ENCODE measurements at regions not wholly inside any gene's neighbourhood (a gene's known extent, or its start where the extent isn't known, plus 50 kb on each side); places are given as distances from the start of the nearest gene placed in this dataset.

- H3K9me3 Mint-ChIP-seq: peaks cover 9% of the 10 kb centered on the region
- no peak for DNase-seq (ENCODE audit: low read depth, low spot score)
- no peak overlapping the region for H3K4me3 Mint-ChIP-seq
- no peaks in the 10 kb centered on the region for H3K4me1 Mint-ChIP-seq
- no peak for TF ChIP-seq CTCF (conservative IDR thresholded peaks at IDR 0.05)
- no peak overlapping the region for H3K27ac Mint-ChIP-seq (ENCODE audit: unreplicated experiment)
- H3K36me3 Mint-ChIP-seq (ENCODE audit: low read depth): peaks cover 2% of the 10 kb centered on the region
- H3K27me3 Mint-ChIP-seq (ENCODE audit: low read depth): no peaks in the 10 kb centered on the region
These were observed 127.1 kb downstream of the MRPS30 start for GRCh38 chr5:44935871-44936270.

- no peaks in the 10 kb centered on the region for H3K27me3 Mint-ChIP-seq (ENCODE audit: low read depth)
- peaks cover 23% of the 10 kb centered on the region for H3K4me1 Mint-ChIP-seq
- peaks cover 6% of the 10 kb centered on the region for H3K9me3 Mint-ChIP-seq
- no peak overlapping the region for H3K4me3 Mint-ChIP-seq
- DNase-seq (ENCODE audit: low read depth, low spot score): no peak
- peak overlapping the region; percentile 78 for H3K27ac Mint-ChIP-seq (ENCODE audit: unreplicated experiment)
- no peak for TF ChIP-seq CTCF (conservative IDR thresholded peaks at IDR 0.05)
- H3K36me3 Mint-ChIP-seq (ENCODE audit: low read depth): peaks cover 2% of the 10 kb centered on the region
These were observed 133.8 kb downstream of the MRPS30 start for GRCh38 chr5:44942524-44943001.

DNA sequence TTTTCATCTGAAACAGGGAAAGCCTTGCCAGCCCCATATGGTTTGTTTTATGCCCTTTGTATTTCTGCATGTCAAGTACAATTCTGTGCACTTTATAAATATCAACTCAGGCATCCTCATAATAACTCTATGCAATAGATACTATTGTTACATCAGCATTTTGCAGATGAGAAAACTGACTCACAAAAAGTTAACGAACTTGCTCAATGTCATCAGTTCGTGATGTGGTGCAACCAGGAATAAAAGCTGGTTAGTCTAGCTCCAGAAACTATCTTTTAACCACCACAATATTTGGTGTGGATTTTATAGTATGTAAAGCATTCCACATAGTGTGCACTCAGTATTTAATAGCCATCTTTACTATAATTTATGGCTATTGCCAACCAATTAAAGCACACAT lies 134.9 kb downstream of the MRPS30 start:
- no peak for TF ChIP-seq CTCF (conservative IDR thresholded peaks at IDR 0.05)
- peaks cover 6% of the 10 kb centered on the region for H3K9me3 Mint-ChIP-seq
- H3K4me1 Mint-ChIP-seq: peaks cover 23% of the 10 kb centered on the region
- no peak overlapping the region for H3K4me3 Mint-ChIP-seq
- no peaks in the 10 kb centered on the region for H3K27me3 Mint-ChIP-seq (ENCODE audit: low read depth)
- no peak overlapping the region for H3K27ac Mint-ChIP-seq (ENCODE audit: unreplicated experiment)
- H3K36me3 Mint-ChIP-seq (ENCODE audit: low read depth): peaks cover 2% of the 10 kb centered on the region
- DNase-seq (ENCODE audit: low read depth, low spot score): no peak

GRCh38 chr5:44945743-44946142 lies 137.0 kb downstream of the MRPS30 start:
- TF ChIP-seq CTCF (conservative IDR thresholded peaks at IDR 0.05): no peak
- Mint-ChIP-seq H3K36me3 (ENCODE audit: low read depth) (no peaks in the 10 kb centered on the region), H3K4me3 (no peak overlapping the region), H3K4me1 (peaks cover 23% of the 10 kb centered on the region), H3K9me3 (peaks cover 2% of the 10 kb centered on the region), H3K27me3 (ENCODE audit: low read depth) (no peaks in the 10 kb centered on the region), H3K27ac (ENCODE audit: unreplicated experiment) (no peak overlapping the region)
- no peak for DNase-seq (ENCODE audit: low read depth, low spot score)

- Mint-ChIP-seq H3K9me3 (peaks cover 5% of the 10 kb centered on the region), H3K4me3 (no peak overlapping the region), H3K4me1 (peaks cover 10% of the 10 kb centered on the region), H3K27ac (ENCODE audit: unreplicated experiment) (no peak overlapping the region), H3K27me3 (ENCODE audit: low read depth) (no peaks in the 10 kb centered on the region), H3K36me3 (ENCODE audit: low read depth) (no peaks in the 10 kb centered on the region)
- DNase-seq (ENCODE audit: low read depth, low spot score): no peak
- TF ChIP-seq CTCF (conservative IDR thresholded peaks at IDR 0.05): no peak
These were observed 140.9 kb downstream of the MRPS30 start for GRCh38 chr5:44949687-44950086.

DNA sequence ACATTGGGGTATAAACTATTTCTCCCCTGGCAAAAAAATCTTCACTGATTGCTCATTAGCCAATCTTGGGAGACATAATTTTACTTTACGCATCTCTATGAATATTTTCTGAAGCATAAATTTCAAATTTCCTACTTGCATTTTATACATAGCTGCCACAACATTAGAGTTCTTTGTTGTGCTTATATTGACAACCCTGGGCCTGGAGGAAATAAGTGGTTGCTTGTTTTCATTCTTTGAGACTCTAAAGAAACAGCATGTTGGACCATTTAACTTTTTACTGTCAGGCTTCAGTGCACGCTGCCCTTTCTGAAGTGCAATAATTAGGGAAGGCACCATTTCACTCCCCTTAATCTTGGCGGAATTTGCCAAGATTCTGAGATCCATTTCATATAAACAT lies 142.6 kb downstream of the MRPS30 start:
- Mint-ChIP-seq H3K27me3 (ENCODE audit: low read depth) (no peaks in the 10 kb centered on the region), H3K36me3 (ENCODE audit: low read depth) (no peaks in the 10 kb centered on the region), H3K4me1 (peaks cover 10% of the 10 kb centered on the region), H3K9me3 (peaks cover 5% of the 10 kb centered on the region), H3K4me3 (no peak overlapping the region), H3K27ac (ENCODE audit: unreplicated experiment) (peak overlapping the region; percentile 96)
- no peak for DNase-seq (ENCODE audit: low read depth, low spot score)
- TF ChIP-seq CTCF (conservative IDR thresholded peaks at IDR 0.05): no peak
